ENCODE measurements at regions not wholly inside any gene's neighbourhood (a gene's known extent, or its start where the extent isn't known, plus 50 kb on each side); places are given as distances from the start of the nearest gene placed in this dataset.

DNA sequence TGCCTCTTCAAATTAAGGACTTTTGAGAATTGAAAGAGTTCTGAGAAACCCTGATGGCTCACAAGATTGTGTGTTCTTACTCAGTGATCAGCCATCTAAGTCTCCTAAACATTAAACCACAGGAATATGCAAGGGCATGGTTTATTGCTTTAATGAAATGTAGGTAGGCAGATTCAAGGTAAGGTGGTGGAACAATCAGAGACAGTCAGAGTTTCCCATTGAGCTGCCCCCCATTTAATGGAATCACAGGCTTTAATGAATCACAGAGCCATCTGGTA, 107.8 kb upstream of the LRATD1 start:
- no peak for TF ChIP-seq SIN3A (IDR thresholded peaks at IDR 0.05; ENCODE audit: borderline replicate concordance, insufficient read depth, low read depth, low read length)
- no peak for TF ChIP-seq POLR2AphosphoS5 (IDR thresholded peaks at IDR 0.05; ENCODE audit: low read depth, low read length)
- TF ChIP-seq, protein P1, sequence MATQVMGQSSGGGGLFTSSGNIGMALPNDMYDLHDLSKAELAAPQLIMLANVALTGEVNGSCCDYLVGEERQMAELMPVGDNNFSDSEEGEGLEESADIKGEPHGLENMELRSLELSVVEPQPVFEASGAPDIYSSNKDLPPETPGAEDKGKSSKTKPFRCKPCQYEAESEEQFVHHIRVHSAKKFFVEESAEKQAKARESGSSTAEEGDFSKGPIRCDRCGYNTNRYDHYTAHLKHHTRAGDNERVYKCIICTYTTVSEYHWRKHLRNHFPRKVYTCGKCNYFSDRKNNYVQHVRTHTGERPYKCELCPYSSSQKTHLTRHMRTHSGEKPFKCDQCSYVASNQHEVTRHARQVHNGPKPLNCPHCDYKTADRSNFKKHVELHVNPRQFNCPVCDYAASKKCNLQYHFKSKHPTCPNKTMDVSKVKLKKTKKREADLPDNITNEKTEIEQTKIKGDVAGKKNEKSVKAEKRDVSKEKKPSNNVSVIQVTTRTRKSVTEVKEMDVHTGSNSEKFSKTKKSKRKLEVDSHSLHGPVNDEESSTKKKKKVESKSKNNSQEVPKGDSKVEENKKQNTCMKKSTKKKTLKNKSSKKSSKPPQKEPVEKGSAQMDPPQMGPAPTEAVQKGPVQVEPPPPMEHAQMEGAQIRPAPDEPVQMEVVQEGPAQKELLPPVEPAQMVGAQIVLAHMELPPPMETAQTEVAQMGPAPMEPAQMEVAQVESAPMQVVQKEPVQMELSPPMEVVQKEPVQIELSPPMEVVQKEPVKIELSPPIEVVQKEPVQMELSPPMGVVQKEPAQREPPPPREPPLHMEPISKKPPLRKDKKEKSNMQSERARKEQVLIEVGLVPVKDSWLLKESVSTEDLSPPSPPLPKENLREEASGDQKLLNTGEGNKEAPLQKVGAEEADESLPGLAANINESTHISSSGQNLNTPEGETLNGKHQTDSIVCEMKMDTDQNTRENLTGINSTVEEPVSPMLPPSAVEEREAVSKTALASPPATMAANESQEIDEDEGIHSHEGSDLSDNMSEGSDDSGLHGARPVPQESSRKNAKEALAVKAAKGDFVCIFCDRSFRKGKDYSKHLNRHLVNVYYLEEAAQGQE (IDR thresholded peaks at IDR 0.05; ENCODE audit: insufficient read depth in 1 of 2, low read depth in 2 of 2, low read length in 1 of 2) = no peak
- no peak for TF ChIP-seq TCF7L2 (IDR thresholded peaks at IDR 0.05; ENCODE audit: low read depth, low read length)
- TF ChIP-seq, protein P2, sequence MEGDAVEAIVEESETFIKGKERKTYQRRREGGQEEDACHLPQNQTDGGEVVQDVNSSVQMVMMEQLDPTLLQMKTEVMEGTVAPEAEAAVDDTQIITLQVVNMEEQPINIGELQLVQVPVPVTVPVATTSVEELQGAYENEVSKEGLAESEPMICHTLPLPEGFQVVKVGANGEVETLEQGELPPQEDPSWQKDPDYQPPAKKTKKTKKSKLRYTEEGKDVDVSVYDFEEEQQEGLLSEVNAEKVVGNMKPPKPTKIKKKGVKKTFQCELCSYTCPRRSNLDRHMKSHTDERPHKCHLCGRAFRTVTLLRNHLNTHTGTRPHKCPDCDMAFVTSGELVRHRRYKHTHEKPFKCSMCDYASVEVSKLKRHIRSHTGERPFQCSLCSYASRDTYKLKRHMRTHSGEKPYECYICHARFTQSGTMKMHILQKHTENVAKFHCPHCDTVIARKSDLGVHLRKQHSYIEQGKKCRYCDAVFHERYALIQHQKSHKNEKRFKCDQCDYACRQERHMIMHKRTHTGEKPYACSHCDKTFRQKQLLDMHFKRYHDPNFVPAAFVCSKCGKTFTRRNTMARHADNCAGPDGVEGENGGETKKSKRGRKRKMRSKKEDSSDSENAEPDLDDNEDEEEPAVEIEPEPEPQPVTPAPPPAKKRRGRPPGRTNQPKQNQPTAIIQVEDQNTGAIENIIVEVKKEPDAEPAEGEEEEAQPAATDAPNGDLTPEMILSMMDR (IDR thresholded peaks at IDR 0.05) = no peak
- ChIA-PET POLR2A (no interaction called here), CTCF (no interaction called here)
- Histone ChIP-seq H3K9me3 (ENCODE audit: control insufficient read depth, insufficient read depth, low read depth, low read length) (no peaks in the 10 kb centered on the region), H3K36me3 (ENCODE audit: control insufficient read depth, insufficient read depth, low read length) (no peaks in the 10 kb centered on the region), H3K4me3 (ENCODE audit: low read depth in 2 of 2, low read length in 2 of 2) (no peak overlapping the region), H3K27me3 (ENCODE audit: control insufficient read depth, insufficient read depth, low read length) (no peaks in the 10 kb centered on the region), H3K27ac (ENCODE audit: low read length) (no peak overlapping the region), H3K4me1 (ENCODE audit: control insufficient read depth, insufficient read depth, low read length) (no peaks in the 10 kb centered on the region)
- BruUV-seq (replicated peaks) = no TSS peak
- in situ Hi-C loops (cut with HindIII; ENCODE audit: low pct_unique_long_range_greater_than_20kb, low sequenced_read_pairs) (no loop called here), intact Hi-C loops (cut with micrococcal nuclease; ENCODE audit: unreplicated experiment) (no loop called here)
- ATAC-seq (no peak), DNase-seq (ENCODE audit: low read depth, low spot score) (no peak)

DNA sequence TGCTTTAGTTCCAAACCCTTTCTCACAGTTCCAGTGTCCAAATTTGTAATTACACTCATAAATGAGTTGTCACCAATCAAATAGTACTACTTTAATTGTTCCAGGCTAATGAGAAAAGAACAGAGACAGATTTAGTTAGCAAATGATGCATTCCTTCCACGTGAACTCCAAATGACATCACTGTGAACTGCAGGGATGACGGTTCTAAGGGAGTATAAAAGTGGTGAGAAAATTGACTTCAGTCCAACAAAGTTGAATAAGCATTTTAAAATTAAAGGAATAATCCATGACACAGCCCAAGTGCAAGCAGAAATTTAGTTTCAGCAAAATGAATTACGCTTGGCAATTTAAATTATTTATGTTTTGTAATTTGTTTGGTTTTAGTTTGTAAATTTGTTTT, 102.0 kb upstream of the LRATD1 start:
- DNase-seq (ENCODE audit: low read depth, low spot score) = no peak
- TF ChIP-seq TCF7L2 (IDR thresholded peaks at IDR 0.05; ENCODE audit: low read depth, low read length) (no peak), SIN3A (IDR thresholded peaks at IDR 0.05; ENCODE audit: borderline replicate concordance, insufficient read depth, low read depth, low read length) (no peak), POLR2AphosphoS5 (IDR thresholded peaks at IDR 0.05; ENCODE audit: low read depth, low read length) (no peak)
- TF ChIP-seq, protein P1 (IDR thresholded peaks at IDR 0.05; ENCODE audit: insufficient read depth in 1 of 2, low read depth in 2 of 2, low read length in 1 of 2) = no peak
- TF ChIP-seq, protein P2 (IDR thresholded peaks at IDR 0.05) = no peak
- ATAC-seq = no peak
- ChIA-PET POLR2A (no interaction called here), CTCF (no interaction called here)
- no peaks in the 10 kb centered on the region for H3K27me3 ChIP-seq (ENCODE audit: control insufficient read depth, insufficient read depth, low read length)
- in situ Hi-C loops (cut with HindIII; ENCODE audit: low pct_unique_long_range_greater_than_20kb, low sequenced_read_pairs) = no loop called here
- H3K4me3 ChIP-seq (ENCODE audit: low read depth in 2 of 2, low read length in 2 of 2) = no peak overlapping the region
- no TSS peak for BruUV-seq (replicated peaks)
- no peaks in the 10 kb centered on the region for H3K9me3 ChIP-seq (ENCODE audit: control insufficient read depth, insufficient read depth, low read depth, low read length)
- intact Hi-C loops (cut with micrococcal nuclease; ENCODE audit: unreplicated experiment) = no loop called here
- no peaks in the 10 kb centered on the region for H3K4me1 ChIP-seq (ENCODE audit: control insufficient read depth, insufficient read depth, low read length)
- no peaks in the 10 kb centered on the region for H3K36me3 ChIP-seq (ENCODE audit: control insufficient read depth, insufficient read depth, low read length)
- no peak overlapping the region for H3K27ac ChIP-seq (ENCODE audit: low read length)

Data from Panc1 (cell line).